GM19025 (cell line): ENCODE measurements at regions not wholly inside any gene's neighbourhood (a gene's known extent, or its start where the extent isn't known, plus 50 kb on each side); places are given as distances from the start of the nearest gene placed in this dataset.
"Not testable (repeated sequence)": the region's sequence is repeated elsewhere in the genome, so short reads cannot be mapped to it uniquely, and the experiment has no call there.

ENCODE experiments used
- ATAC-seq: cut with Tn5 transposase; IDR thresholded peaks from one replicate; pipeline ENCODE4 v1.9.1; 2021; ENCODE audit warnings: mild to moderate bottlenecking, low read depth, moderate library complexity; ENCODE audit not compliant: unreplicated experiment

DNA sequence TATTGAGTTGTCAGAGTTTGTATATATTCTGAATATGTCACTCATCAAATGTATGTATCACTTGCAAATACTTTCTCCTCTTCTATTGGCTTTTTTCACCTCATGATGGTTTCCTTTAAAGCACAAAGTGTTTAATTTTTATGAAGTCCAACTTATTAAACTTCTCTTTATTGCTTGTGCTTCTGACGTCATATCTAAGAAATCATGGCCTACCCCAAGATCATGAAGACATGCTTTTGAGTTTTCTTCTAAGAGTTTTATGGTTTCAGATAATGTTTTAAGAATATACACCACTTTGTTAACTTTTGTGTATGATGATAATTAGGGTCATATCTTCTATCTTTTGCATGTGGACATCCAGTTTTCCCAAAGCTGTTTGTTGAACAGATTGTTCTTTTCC is 417.2 kb upstream of the ATP10A start:
- ATAC-seq: no peak

DNA sequence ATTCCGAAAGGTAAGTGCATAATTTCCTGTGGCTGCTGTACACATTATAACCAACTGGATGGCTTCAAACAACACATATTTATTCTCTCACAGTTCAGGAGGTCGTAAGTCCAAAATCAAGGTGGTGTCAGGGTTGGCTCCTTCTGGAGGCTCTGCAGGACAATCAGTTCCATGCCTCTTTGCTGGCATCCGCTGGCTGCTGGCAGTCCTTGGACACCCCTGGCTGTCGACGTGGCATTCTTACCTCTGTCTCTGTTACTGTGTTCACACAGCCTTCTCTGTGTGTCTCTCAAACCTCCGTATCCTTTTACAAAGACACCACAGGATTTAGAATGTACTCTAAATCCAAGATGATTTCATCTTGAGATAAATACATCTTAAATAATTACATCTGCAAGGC is 398.8 kb upstream of the ATP10A start:
- ATAC-seq: no peak

DNA sequence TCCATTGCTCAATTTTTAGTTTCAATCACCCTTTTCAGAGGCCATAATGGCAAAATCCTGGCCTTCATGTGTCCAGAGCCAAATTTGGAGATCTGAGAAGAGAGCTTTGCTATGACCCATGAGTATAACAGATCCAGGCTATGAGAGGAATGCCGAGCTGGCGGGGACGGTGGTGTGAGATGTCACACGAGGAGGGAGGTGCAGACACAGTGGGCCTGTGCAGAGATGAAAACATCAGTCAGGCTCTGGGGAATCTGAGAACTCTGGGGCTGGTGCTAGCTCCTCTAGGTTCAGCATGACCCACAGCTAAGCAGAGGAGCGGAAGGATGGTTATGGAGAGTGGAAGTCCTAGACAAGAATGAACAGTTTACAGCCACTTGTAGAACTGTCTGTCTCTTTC is 398.3 kb upstream of the ATP10A start:
- no peak for ATAC-seq

GRCh38 chr15:26260517-26261133 is 397.5 kb upstream of the ATP10A start:
- no peak for ATAC-seq

GRCh38 chr15:26259581-26259980 is 396.5 kb upstream of the ATP10A start:
- no peak for ATAC-seq

DNA sequence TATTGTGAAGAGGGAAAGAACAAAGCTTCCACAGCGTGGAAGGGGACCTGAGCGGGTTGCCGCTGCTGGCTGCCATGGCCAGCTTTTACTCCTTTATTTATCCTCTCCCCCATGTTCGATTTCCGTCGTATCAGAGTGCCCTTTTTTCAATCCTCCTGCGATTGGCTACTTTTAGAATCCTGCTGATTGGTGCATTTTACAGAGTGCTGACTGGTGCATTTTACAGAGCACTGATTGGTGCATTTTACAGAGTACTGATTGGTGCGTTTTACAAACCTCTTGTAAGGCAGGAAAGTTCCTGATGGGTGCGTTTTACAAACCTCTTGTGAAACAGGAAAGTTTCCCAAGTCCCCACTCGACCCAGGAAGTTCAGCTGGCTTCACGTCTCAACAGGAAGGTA is 381.7 kb upstream of the ATP10A start:
- not testable (repeated sequence) for ATAC-seq

- no peak for ATAC-seq
Observed at GRCh38 chr15:26243382-26243781, 380.3 kb upstream of the ATP10A start.

DNA sequence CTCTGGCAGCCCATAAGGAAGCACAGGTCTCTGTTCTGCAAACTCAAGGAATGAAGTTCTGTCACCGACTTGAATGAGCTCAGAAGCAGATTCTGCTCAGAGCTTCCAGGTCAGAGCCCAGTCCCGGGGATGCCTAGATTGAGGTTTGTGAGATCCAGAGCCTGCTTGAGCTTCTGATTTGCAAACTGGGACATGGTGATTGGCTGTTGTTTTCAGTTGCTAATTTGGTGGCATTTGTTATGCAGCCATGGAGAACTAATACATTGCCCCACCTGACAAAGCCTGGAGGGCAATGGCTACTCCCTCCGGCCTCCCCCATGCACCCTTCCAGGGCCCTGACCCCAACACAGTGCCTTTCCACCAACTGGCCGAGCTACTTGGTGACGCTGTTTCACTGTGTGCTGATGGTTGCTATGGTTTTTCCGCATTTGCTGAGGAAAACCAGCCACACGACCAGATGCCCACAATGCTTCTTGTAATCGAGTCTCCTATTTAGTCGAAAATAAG is 379.5 kb upstream of the ATP10A start:
- no peak for ATAC-seq

- ATAC-seq: no peak
Observed at GRCh38 chr15:26235864-26236263, 372.7 kb upstream of the ATP10A start.

- no peak for ATAC-seq
Observed at GRCh38 chr15:26234976-26235767, 372.0 kb upstream of the ATP10A start.

DNA sequence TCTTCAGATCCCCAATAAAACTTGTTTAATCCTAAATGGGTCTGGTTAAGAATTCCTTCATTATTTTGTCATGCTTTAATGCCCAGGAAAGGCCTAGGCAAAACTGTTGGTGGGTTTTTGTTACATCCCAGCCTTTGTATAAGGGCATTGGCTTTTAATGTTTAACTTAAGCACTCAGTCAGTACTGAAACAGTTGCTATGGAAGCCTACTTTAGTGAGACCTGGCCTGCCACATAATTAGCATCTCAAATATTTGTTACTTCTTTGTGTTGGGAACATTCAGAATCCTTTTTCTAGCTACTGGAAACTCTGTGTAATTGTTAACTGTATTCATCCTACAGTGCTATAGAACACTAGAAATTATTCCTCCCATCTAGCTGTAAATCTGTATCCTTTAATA is 369.6 kb upstream of the ATP10A start:
- ATAC-seq: no peak

DNA sequence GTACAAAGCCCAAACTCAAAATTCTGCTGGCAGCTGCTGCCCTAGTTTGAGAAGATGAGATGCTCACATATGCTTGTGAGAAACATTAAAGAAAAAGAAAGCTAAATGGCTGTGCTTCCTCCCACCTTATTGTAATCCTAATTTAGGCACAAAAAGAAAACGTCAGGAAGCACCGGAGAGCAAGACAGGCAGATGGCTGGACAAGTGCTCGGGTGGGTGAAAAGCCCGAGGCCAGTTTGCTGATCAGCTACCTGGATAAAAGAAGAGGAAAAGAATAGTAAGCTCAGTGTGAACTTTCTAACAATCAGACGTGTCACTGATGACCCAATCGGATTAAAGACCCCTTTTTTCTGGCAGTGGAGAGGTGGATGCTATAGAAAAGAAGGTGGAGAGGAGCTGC is 368.0 kb upstream of the ATP10A start:
- no peak for ATAC-seq

DNA sequence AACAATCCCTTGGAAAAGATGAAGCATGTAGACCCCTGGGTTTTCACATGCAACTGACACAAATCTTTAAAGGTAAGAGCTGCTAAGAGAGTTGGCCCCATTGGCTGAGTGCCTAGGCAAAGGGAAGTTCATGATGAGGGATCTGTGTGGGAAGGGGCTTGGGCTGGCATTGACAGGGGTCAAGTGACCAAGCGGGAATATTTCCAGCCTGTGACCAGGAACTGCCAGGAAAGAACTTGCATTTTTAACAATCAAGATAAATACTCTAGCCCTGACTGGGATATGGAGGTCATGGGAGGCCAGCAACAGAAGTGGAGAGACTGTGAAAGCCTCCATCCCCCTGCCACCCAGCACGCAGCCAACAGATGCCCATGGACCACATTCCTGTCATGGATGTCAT is 361.1 kb upstream of the ATP10A start:
- no peak for ATAC-seq

GRCh38 chr15:26223720-26224119 is 360.6 kb upstream of the ATP10A start:
- no peak for ATAC-seq

DNA sequence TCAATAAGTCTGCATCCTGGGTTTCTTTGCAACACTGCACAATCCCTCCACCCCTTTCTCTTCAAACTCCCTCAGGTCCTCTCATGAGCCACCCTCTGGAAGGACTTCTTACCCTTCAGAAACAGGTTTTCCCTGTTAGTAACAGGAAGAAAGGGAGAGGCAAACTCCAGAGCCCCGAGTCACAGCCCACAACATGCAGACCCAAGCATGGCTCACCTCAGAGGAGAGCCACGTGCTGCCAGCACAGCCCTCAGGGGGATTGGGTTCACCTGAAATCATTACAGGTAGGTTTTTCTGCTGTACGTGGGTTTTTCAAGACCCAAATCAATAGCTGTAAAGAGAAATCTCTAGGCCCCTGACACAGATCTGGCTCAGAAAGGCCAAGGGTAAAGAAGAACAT is 359.7 kb upstream of the ATP10A start:
- no peak for ATAC-seq

GRCh38 chr15:26217043-26217442 is 353.9 kb upstream of the ATP10A start:
- not testable (repeated sequence) for ATAC-seq

- no peak for ATAC-seq
Observed at GRCh38 chr15:26214290-26214689, 351.2 kb upstream of the ATP10A start.

- ATAC-seq: no peak
Observed at GRCh38 chr15:26213427-26213826, 350.3 kb upstream of the ATP10A start.

DNA sequence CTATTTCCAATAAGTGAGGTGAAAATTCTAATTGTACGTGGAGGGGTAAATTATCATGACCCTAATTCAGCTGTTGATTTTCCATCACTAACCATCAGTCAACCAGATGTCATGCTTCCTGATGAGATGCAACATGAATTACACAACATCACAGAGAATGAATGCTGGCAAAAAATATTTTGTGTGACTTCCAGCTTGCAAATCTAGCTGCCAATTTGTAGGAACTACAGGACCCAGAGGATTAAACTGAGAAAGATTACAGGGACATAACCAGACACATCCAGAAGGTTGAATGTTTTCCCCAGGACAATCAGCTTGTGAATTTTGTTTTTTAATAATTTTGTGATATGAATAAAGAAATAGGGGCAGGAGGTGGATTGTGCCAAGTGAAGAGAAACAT is 349.0 kb upstream of the ATP10A start:
- no peak for ATAC-seq

GRCh38 chr15:26210980-26211379 is 347.9 kb upstream of the ATP10A start:
- no peak for ATAC-seq

DNA sequence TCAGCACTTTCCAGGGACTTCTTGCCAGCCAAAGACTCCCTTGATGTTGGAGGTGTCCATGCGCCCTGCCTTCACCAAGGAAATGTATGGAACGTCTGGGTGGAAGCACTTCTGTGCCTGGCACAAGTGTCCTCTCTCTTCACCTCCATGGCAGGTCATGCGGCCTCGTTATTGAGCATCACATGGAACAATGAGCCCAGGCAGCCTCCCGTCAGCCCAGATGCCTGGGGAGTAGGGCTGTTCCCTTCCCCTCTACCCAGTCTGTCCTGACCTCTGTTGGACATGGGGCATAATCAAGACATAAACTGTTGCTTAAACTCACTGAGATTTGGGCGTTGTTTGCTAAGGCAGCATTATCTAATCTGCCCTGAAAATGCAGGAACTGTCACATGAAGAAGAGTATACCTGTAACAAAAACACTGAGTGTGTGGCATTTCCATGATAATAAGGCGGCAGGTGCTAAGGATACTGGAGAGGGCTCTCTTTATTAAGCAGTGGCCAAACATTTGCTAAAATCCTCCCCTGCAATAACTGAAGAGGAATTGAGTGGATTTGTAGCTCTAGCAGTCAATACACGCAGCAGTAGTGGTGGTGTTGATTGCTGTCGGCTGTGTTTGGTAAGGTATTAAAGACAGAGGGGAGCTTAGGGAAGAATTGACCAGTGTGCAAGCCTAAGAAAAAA is 338.2 kb upstream of the ATP10A start:
- ATAC-seq: no peak

GRCh38 chr15:26200427-26200826 is 337.3 kb upstream of the ATP10A start:
- no peak for ATAC-seq
